Activated CD4-positive, alpha-beta T cell treated with anti-CD3 and anti-CD28 coated beads, Interleukin-2, amount 50 U/mL, for 24 hours (primary cell): ENCODE measurements at regions not wholly inside any gene's neighbourhood (a gene's known extent, or its start where the extent isn't known, plus 50 kb on each side); places are given as distances from the start of the nearest gene placed in this dataset.

Source experiments
- DNase-seq, 2 donors: peaks; one replicate each; pipeline ENCODE4 v3.0.0-alpha.2; 2020; ENCODE audit warnings: low read depth in 1 of 2, low spot score in 1 of 2

GRCh38 chr9:119771341-119771740 lies 402.1 kb upstream of the BRINP1 start:
- DNase-seq: no peak

GRCh38 chr9:119768266-119768665 lies 399.0 kb upstream of the BRINP1 start:
- DNase-seq: no peak

- no peak for DNase-seq
Measured at GRCh38 chr9:119765632-119766175, 396.5 kb upstream of the BRINP1 start.

GRCh38 chr9:119763260-119763659 lies 394.0 kb upstream of the BRINP1 start:
- no peak for DNase-seq

- DNase-seq: no peak
Measured at GRCh38 chr9:119761812-119762211, 392.6 kb upstream of the BRINP1 start.

- DNase-seq: no peak
Measured at GRCh38 chr9:119758990-119759389, 389.8 kb upstream of the BRINP1 start.

- no peak for DNase-seq
Measured at GRCh38 chr9:119758241-119758640, 389.0 kb upstream of the BRINP1 start.

- no peak for DNase-seq
Measured at GRCh38 chr9:119739476-119739875, 370.2 kb upstream of the BRINP1 start.

GRCh38 chr9:119736491-119737454 lies 367.5 kb upstream of the BRINP1 start:
- no peak for DNase-seq

- DNase-seq: no peak
Measured at GRCh38 chr9:119727988-119728387, 358.8 kb upstream of the BRINP1 start.

GRCh38 chr9:119726035-119726434 lies 356.8 kb upstream of the BRINP1 start:
- no peak for DNase-seq

- DNase-seq: no peak
Measured at GRCh38 chr9:119722384-119722783, 353.1 kb upstream of the BRINP1 start.

GRCh38 chr9:119712325-119712724 lies 343.1 kb upstream of the BRINP1 start:
- no peak for DNase-seq

GRCh38 chr9:119709431-119709830 lies 340.2 kb upstream of the BRINP1 start:
- DNase-seq: no peak

- no peak for DNase-seq
Measured at GRCh38 chr9:119707228-119707845, 338.1 kb upstream of the BRINP1 start.

- no peak for DNase-seq
Measured at GRCh38 chr9:119701651-119702050, 332.4 kb upstream of the BRINP1 start.

GRCh38 chr9:119698535-119698934 lies 329.3 kb upstream of the BRINP1 start:
- DNase-seq: no peak

- no peak for DNase-seq
Measured at GRCh38 chr9:119697996-119698395, 328.8 kb upstream of the BRINP1 start.

GRCh38 chr9:119689879-119690278 lies 320.6 kb upstream of the BRINP1 start:
- no peak for DNase-seq

- DNase-seq: no peak
Measured at GRCh38 chr9:119688547-119688946, 319.3 kb upstream of the BRINP1 start.

GRCh38 chr9:119677811-119678505 lies 308.7 kb upstream of the BRINP1 start:
- no peak for DNase-seq

GRCh38 chr9:119675951-119676350 lies 306.7 kb upstream of the BRINP1 start:
- no peak for DNase-seq
